8988T (cell line): ENCODE measurements at regions not wholly inside any gene's neighbourhood (a gene's known extent, or its start where the extent isn't known, plus 50 kb on each side); places are given as distances from the start of the nearest gene placed in this dataset.

Experiments used
- DNase-seq: peaks from one replicate; pipeline ENCODE4 v3.0.0; 2011

DNA sequence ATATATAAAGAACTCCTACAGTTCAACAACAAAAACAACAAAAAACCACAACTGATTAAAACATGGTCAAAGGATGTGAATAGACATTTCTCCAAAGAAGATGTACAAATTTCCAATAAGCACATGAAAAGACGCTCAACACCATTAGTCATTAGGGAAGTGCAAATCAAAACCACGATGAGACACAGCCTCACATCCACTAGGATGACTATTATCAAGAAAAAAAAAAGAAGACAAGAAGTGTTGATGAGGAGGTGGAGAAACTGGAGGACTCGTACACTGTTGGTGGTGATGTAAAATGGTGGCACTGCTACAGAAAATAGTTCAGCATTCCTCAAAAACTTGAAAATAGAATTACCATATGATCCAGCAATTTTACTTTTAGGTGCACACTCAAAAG, 61.0 kb upstream of the SOX1 start:
- DNase-seq, result no peak

DNA sequence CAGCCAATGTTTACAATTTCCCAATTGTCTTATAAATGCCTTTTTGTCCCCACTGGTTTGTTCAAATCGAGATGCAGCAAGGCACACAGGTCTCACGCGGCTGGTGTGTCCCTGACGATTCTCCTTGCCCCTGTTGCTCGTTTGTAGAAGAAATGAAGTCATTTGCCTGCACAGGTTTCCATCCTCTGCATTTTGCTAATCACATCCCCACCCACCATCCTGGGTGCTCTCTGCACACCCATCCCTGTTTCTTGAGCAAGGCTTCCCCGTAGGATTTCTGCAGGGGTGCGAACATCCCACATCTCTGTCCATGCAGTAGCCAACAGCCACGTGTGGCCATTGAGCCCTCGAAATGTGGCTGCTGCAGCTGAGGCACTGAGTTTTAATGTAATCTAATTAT, 59.8 kb upstream of the SOX1 start:
- DNase-seq, result no peak

DNA sequence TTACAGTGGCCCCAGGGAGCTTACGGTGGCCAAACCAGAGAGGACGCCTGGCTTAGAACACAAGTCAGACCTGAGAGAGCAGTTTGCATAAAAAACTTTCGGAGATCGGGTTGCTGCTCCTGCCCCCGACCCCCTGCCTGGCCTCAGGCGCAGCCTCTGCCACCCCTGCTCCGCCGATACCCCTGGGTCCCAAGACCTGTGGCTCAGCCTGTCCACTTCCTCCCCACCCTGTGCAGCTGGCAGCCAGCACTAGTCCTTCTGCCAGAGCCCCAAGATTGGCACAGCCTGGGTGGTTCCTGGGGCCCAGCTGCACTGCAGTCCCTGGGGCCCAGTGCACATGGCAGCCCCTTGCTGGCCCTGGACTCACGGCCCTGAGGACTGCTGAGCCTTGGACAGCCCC, 56.2 kb upstream of the SOX1 start:
- no peak for DNase-seq

DNA sequence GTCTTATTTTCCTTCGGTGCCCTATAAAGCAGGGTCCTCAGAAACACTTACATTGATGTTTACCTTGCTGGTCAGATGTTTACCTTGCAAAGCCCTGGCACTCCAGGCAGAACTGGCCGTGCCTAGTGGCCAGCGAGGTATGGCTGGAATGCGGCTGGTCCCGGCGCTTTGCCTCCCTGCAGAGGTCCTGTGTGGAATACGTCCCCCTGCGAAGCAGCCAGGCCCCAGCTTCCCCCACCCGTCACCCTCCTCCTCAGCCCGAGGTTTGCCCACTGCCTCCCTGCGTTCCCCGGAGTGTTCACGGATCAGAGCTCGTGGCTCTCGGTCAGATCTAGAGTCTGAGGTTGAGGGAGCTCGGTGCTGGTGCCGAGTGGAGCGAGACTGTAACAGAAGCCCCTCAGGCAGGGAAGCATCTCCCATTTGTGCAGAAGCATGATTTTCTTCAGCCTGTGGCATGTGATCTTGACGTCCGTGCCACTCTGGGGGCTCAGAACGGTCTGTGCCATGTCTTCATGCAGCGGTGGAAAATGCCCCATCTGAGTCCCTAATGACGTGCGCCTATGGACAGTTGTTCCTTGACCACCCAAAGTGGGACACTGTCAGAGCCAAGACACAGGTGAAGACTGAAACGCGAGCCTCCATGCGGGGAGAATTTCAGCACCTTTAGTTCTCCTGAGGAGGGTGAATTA, 54.8 kb upstream of the SOX1 start:
- DNase-seq, result no peak

DNA sequence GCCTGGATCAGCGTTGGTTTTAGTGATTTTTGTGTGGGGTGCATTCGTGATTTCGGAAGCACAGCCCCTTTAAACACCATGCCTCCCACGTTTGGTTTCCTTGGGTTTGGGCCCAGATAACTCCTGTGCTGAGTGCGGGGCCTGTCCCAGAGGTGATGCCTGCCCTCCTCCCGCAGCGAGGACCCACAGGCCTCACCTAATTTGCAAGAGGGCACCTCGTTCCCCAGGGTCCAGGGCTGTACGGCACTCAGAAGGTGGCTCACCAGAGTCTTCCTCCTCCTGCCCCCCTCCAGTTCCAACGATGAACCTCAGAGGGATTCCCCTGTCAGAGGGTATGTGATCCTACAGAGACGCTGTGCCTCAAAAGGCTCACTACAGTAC, 54.3 kb upstream of the SOX1 start:
- DNase-seq, result no peak

DNA sequence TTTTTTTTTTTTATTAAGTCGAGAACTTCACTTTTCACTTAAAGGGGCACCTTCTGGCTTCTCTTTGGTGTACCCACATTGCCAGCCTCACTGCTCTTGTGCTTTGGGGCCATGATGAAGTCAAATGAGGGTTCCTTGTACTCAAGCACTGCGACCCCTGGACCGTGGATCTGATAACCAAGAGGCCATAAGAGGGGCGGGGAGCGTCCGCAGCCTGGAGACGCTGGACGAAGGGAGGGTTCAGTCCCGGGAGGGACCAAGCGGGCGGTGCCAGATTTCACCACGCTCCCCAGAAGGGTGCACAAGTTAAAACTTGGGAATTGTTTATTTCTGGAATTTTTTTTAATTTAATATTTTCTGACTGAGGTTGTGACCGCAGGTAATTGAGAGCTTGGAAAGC, 53.3 kb upstream of the SOX1 start:
- DNase-seq, result no peak

DNA sequence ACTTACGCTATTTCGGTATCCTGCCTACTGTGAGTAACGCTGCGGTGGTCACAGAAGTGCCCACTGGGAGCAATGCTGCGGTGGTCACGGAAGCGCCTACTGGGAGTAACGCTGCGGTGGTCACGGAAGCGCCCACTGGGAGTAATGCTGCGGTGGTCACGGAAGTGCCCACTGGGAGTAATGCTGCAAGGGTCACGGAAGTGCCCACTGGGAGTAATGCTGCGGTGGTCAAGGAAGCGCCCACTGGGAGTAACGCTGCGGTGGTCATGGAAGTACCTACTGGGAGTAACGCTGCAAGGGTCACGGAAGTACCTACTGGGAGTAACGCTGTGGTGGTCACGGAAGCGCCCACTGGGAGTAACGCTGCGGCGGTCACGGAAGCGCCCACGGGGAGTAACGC, 52.1 kb upstream of the SOX1 start:
- DNase-seq, result no peak
